IPS DF 4.7 (cell line): ENCODE measurements at regions not wholly inside any gene's neighbourhood (a gene's known extent, or its start where the extent isn't known, plus 50 kb on each side); places are given as distances from the start of the nearest gene placed in this dataset.

ENCODE experiments used
- DNase-seq: peaks from one replicate; pipeline ENCODE4 v3.0.0-alpha.2; 2013; ENCODE audit warnings: low spot score; ENCODE audit errors: extremely low read depth

DNA sequence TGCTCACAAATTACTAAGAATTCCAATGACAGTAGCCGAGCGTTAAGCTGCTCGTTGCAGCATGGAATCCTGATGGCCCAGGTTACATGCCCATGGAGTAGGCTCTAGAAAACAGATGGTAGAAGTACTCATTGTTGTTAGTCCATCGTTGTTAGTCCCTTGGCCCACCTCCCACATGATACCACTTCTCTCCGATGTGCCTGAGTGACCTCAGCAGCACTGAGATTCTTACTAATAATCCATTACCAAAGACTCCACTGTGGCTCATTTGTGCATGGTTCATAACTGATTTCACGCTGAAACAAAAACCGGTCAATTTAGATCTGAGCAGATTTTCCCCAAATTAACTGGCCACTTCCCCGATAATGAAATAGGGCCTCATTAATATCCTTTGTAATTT lies 772.3 kb upstream of the CXADR start:
- no peak for DNase-seq

DNA sequence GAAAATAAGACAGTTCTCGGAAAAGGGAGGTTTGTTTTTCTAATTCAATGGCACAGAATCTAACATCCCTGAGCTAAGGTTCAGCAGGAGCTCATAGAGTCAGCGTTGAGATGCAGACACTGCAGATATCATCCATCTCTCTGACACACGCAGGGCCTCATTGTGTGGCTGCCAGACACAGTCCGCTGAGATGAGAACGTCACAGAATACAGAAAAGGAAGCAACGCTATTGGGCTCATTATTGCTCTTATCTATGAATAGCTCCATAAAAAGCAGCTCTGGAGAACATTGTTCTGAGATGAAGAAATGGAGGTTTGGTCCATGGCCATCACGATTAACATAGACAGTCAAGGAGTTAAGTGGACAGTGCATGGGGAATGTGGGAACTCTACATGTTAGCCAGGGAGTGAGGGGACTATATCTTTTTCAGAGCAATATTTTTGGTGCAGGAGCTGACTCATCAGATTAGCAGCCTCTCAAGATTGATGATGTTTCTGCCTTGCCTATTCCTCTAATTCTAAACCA lies 771.6 kb upstream of the CXADR start:
- DNase-seq, result no peak

DNA sequence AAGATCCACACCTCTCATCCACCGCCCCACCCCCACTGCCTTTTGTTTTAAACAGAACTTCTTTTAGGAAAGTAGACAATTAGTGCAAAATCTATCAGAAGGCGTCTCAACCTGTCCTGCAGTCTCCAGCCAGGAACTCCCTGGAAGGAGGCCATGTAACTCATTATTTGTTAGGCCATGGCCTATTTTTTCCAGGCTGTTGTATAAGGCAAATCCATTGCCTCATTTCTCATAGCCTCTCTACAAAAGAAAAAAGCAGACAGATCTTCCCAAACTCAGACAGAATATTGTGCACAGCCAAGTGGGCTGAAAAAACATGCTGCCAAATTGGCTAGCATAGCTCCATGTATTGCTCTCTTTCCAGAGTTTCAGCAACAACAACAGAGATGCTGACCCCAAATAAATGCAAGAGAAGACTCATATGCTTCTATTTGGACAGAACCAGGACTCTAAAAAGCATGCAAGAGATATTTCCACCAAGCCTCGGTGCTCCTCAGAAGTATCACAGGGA lies 770.7 kb upstream of the CXADR start:
- DNase-seq, result no peak

- DNase-seq, result no peak
These were observed 770.1 kb upstream of the CXADR start for GRCh38 chr21:16742741-16743140.

DNA sequence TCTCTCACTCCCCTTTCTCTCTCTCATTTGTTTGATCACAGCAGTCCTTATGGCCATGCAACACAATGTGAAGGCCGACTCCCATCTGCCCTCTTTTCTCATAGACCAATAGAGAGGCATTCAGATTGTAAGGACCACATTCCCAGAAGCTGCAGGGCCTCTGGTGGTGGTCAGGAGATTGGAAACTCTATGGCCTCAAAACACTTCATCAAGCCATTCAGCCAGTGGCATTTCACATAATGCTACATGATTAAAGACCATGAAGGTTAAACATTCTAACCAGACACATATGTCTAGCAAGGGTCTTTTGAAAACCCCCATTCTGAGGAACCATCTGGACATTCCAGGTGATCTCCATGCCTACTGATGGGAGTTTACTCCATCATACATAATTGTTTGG lies 769.5 kb upstream of the CXADR start:
- no peak for DNase-seq

DNA sequence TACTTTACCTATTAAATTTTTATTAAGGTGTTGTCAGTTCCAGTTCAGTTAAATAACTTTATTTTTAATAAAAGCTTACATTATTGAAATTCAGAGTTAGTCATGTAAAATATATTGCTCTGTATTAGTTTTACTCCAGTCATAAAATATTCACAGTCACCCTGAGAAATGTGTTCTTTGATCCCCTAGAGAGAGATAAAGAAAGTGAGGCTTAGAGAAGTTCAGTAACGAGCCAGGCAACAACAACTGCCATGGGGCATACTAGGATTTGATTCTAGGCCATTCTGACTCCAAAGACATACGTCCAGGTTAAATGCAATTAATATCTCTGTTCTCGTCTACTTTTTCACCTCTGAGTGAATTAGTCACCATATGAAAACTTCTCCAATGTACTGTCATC lies 761.9 kb upstream of the CXADR start:
- no peak for DNase-seq

DNA sequence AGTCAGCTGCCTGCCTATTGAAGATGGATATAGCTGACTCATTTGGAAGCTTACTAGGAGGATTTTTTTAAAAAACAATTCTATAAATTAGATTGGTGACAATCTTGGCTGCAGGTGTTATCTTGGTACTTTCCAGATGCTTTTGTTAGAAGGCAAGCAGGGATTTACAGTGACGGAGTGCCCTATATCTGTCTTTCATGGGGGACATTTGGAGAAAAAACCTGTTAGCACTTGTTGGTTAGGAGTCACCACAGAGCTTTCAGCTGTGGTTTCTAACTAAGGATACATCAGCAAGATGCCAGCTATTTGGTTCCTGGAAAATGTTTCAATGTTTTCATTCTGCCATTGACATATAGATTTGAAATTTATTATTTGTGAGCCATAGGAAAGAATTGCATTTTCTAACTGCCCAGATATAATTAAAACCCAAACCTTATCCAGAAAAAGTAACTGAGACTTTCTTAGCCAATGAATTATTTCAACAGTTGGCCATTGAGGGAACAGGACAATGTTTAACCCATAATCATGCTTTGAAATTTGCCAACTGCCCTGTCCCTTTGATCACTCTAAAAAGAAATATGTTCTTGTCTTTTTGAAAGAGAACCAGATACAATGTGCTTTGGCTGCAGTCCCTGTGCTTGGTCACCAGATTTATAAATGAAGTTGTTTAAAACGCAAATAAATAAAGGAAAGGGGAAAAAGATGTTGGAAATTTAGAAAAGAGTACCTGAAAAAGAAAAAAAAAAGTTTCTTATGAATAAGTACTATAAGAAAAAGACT lies 761.0 kb upstream of the CXADR start:
- DNase-seq, result no peak

DNA sequence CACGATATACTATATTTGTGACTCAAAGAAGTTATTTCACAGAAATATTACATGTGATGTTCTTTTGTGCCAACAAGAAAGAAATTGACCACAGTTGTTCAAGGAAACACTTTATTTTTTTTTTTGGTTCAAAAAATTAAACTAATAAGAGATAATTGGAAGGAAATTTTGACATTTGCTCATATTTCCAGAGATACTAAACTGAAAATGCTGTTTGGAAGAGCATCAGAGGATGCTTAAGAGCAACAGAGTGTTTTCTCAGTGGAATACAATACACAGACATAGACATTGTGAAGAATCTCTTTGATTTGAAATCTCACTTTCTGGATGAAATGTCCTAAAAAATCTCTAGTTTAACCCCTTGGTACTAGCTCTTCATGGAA lies 760.4 kb upstream of the CXADR start:
- DNase-seq, result no peak

DNA sequence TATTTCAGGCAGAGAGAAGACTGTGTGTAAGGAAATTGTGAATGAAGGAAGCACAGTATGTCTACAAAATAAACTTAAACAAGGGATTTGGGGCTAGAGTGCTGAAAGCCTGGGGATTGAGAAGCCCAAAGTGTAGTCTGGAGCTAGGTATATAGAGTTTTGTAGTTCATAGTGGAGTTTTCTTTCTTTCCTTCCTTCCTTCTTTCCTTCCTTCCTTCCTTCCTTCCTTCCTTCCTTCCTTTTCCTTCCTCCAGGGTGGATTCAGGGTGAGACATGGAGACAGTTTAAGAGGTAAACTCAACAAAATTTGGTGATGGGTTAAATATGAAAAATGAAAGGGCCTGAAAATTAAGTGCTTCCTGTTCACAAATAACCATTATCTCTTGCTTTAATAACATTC lies 757.8 kb upstream of the CXADR start:
- DNase-seq, result no peak

GRCh38 chr21:16767201-16767600 lies 745.6 kb upstream of the CXADR start:
- DNase-seq, result no peak

DNA sequence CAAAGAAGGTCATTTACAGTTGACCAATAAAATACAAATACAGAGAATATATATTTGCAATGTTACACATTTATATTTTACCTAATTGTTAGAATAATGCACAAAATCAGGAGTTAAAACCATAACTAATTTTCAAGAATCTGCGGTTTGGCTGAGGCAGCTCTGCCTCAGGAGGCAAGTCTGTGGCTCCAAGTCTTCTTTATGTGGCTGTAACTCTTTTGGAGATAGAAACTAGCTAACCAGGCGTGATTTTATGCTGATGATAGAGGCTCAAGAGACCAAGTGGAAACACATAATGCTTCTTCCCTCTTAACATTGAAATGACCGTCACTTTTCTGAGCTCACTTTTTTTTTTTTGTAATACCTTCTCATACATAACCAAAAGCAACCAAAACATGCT lies 744.7 kb upstream of the CXADR start:
- no peak for DNase-seq

DNA sequence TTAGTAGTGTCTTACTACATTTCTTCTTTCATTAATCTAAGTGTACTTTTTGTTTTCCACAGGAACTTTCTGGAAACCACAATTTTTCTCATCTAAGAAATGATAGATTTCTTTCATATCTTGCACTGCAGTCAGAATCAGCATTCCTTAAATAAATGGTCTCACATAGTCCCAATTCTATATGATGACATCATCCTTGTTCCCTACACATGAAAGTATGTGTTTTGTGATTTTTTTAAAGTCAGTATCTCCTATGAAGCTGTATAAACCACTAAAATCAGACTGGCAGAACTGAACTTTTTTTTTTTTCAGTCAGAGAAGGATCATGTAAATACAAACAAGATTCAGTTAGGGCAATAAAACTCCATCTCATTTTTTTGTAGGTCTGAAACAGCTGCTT lies 742.6 kb upstream of the CXADR start:
- DNase-seq, result no peak

DNA sequence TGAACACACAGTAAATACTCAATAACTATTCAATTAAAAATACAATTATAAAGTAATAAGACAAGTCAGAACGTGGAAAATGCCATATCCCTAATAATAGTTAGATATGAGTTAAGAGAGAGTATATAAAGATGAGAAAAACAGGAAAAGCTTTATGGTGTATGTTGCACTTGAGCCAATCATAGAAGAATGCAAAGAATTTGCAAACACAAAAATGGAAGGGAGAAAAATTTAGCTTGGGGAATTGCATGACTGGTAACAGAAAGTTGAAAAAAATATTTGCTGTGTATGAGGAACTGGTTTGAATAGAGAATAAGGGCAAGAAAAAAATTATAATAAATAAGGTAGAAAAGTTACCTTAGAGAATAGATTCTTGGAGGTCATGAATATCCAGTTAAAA lies 739.6 kb upstream of the CXADR start:
- DNase-seq, result no peak

DNA sequence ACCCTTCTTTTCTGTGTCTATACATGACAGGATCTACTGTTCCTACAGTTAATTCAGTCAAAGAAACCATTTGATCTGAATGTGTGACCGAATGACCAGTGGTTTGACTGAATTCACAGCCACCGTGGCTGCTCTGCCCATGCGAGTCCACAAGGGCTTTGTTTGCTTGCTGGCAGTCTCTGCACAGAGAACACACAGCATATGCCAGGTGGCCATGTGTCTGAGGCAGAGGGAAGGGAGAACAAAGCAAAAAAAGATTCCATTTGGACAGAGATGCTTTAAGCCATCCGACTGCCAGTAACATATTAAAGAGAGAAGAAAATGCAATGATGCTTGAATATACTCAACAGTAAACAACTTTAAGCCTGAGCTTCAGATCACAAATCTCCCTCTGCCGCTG lies 737.8 kb upstream of the CXADR start:
- no peak for DNase-seq

DNA sequence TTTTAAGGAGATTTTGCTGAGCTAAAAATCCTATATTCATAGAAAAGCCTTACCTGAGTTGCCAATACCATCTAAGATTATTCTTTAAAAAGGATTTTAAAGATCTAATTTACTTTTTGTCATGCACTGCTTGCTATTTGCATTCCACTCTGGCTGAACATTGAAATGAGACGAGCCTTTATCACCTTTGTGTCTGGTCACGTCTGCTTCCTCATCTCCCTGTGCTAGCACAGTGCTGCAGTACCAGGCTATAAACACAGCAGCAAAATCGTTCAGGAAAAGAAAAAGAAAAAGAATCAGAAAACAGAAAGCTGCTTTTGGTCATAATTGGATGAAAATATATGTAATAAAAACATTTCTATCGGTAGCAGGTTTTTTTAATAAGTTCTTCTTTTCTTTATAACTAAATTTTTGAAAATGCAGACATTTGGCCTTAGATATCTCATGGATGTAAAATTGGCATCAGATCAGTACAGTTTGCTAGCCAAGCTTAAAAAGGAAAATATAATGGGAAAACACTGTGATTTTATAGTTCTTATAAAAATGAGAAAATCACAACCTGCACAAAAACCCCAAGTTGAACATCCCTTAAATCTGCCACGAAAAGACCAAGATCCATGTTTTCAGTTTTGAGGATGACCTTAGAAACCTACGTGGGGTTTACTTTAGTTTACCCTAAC lies 735.7 kb upstream of the CXADR start:
- DNase-seq, result no peak

DNA sequence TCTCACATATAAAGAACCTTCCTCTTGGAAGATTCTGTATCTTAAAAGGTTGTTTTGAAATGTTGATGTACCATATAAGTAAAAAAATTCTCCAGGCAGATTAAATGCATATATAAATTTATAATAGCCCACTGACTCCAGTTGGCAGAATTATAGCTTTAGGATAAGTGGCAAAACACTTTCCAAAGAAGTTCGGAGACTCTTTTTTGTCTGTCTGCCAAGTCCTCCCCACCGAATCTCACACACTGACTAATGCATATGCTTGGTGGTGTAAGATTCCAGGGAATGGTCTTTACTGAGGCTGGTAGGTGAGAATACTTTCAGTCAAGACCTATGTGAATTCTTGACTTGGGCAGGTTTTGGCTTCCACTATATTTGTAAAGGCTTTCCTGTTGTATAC lies 724.3 kb upstream of the CXADR start:
- no peak for DNase-seq

GRCh38 chr21:16789636-16790035 lies 723.2 kb upstream of the CXADR start:
- no peak for DNase-seq

GRCh38 chr21:16792101-16792500 lies 720.7 kb upstream of the CXADR start:
- no peak for DNase-seq

DNA sequence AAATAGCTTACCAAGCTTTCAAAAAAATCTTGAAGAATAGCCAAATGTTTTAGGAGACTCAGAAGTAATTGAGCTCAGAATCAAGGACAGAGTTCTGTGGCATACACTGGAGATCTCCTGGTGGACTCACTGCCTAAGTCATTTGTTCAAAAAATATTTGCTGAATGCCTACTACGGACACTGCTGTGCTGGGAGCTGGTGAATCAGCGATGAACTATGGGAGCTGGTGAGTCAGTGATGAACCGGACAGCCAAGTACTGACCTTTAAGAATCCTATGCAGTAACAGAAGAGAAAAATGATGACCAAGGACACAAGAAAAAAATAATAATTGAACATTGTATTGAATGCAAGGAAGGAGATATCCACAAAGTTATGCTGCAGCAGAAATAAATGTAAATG lies 717.9 kb upstream of the CXADR start:
- DNase-seq, result no peak

DNA sequence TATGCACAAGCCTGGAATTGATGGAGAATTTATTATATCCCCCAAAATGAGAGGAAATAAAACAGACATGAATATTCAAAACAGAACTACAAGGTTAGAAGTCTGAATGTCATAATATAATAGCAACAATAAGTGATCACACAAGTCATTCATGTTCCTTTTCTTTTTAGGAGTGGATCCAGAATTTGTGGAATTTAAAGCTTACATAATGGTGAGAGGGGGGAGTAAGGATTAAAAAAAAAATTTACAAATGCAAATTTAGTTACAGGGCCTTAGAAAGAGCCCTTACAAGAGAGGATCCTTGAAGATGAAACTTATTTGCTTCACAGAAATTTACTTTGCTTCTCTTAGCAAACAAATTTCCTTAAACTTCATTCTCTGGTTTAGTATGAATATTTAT lies 716.1 kb upstream of the CXADR start:
- DNase-seq, result no peak

- no peak for DNase-seq
These were observed 715.3 kb upstream of the CXADR start for GRCh38 chr21:16797540-16797939.

DNA sequence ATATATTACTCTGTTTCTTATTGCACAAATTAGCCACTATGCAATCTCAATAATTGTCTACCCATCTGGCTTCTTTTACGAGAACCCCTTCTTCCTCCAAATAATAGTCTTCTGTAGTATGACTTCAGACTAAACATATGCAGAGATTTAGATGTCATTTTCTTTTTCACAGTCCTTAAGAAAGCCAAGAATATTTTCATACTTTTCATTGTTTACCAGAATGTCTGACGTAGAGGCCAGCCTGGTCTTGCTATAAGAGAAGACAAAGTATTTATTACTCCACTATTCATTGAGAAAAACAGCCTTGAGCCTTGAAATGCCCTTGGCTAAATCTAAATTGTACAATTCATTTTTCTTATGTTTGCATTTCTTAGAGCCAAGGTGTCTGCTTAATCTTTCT lies 714.9 kb upstream of the CXADR start:
- no peak for DNase-seq
